H1 (cell line): ENCODE measurements at regions not wholly inside any gene's neighbourhood (a gene's known extent, or its start where the extent isn't known, plus 50 kb on each side); places are given as distances from the start of the nearest gene placed in this dataset.

Source experiments
- GABPA ChIP-seq: IDR thresholded peaks from 2 replicates; pipeline ENCODE4 v1.6.1; 2011; ENCODE audit warnings: mild to moderate bottlenecking, low read length, moderate library complexity, borderline replicate concordance; ENCODE audit not compliant: insufficient read depth
- JUN ChIP-seq: IDR thresholded peaks from 2 replicates; pipeline ENCODE4 v1.6.1; 2011; ENCODE audit warnings: low read depth, mild to moderate bottlenecking, improper control_type of control experiment, low read length
- POLR2AphosphoS5 ChIP-seq: IDR thresholded peaks from 2 replicates; pipeline ENCODE4 v1.6.1; 2011; ENCODE audit warnings: low read depth, low read length
- SP2 ChIP-seq: IDR thresholded peaks from 2 replicates; pipeline ENCODE4 v1.6.1; 2012; ENCODE audit warnings: mild to moderate bottlenecking, low read length, inconsistent platforms
- TEAD4 ChIP-seq: IDR thresholded peaks from 2 replicates; pipeline ENCODE4 v1.6.1; 2012; ENCODE audit warnings: low read depth, low read length, inconsistent platforms, mixed read lengths

DNA sequence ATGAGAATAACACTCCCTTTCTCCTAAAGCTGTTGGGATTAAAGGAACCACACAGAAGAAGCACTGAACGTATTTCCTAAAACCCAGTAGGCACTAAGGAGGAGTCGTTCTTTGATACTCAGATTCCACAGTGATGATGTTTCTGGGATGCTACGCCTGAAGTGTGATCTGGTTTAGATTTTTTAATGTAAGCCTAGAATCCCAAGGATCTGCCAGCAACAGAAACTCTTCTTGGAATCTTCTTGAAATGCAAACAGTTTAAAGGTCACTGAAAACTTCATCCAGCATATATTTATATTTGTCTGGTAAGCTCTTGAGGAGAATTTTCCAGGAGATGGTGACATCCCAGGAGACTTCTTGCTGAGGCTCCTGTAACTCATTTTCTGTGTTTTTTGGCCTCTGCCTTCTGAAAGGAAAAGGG is 247.6 kb upstream of the TRIB2 start:
- TF ChIP-seq JUN = no peak
- TF ChIP-seq POLR2AphosphoS5 = no peak
- TF ChIP-seq SP2 = no peak
- TF ChIP-seq TEAD4 = no peak
- no peak for TF ChIP-seq GABPA
